PC-3 (cell line): ENCODE measurements at regions not wholly inside any gene's neighbourhood (a gene's known extent, or its start where the extent isn't known, plus 50 kb on each side); places are given as distances from the start of the nearest gene placed in this dataset.

Source experiments
- ATAC-seq: fragments of 200-7000 bp; cut with Tn5 transposase; 2 replicates; pipeline ENCODE4 v1.9.1; 2020; ENCODE audit warnings: mild to moderate bottlenecking, moderate library complexity
- BruUV-seq: library from RNA; stranded (reverse); fragments of 400-500 nt; replicated peaks from 2 replicates; lab custom pipeline; 2021; lab: Mats Ljungman, UMichigan
- CTCF ChIA-PET: fragments of 300-600 bp; sonication (Branson Sonifier 250); formaldehyde crosslinking; loops from one replicate; lab custom pipeline; 2022; ENCODE audit warnings: antibody characterized with exemption; lab: Charles Lee
- POLR2A ChIA-PET: fragments of 300-600 bp; sonication (Branson Sonifier 250); formaldehyde crosslinking; loops from one replicate; lab custom pipeline; 2022; ENCODE audit warnings: antibody characterized with exemption; ENCODE audit not compliant: unreplicated experiment; lab: Charles Lee
- DNase-seq: peaks from one replicate; pipeline ENCODE4 v3.0.0-alpha.2; 2015
- H2AFZ ChIP-seq: fragments of 300-600 bp; sonication (generic); 2 replicates; pipeline ENCODE4 v1.6.0; 2016; ENCODE audit warnings: antibody characterized with exemption, low read length
- H3F3A ChIP-seq: fragments of 300-600 bp; sonication (generic); one replicate; pipeline ENCODE4 v1.6.0; 2017; ENCODE audit warnings: antibody characterized with exemption, low read length, control low read depth, mild to moderate bottlenecking; ENCODE audit not compliant: unreplicated experiment
- H3K27ac ChIP-seq: fragments of 300-600 bp; sonication (generic); 2 replicates; pipeline ENCODE4 v1.5.1; 2016; ENCODE audit warnings: mild to moderate bottlenecking, low read length
- H3K27me3 ChIP-seq: fragments of 300-600 bp; sonication (generic); 2 replicates; pipeline ENCODE4 v1.6.1; 2016; ENCODE audit warnings: low read length, mixed read lengths
- H3K36me3 ChIP-seq: fragments of 300-600 bp; sonication (generic); 2 replicates; pipeline ENCODE4 v1.6.1; 2016; ENCODE audit warnings: low read depth, mixed run types, low read length, mixed read lengths
- H3K4me1 ChIP-seq: fragments of 300-600 bp; sonication (generic); 2 replicates; pipeline ENCODE4 v1.5.1; 2016; ENCODE audit warnings: low read length; ENCODE audit not compliant: insufficient read depth
- H3K4me2 ChIP-seq: fragments of 300-600 bp; sonication (generic); 2 replicates; pipeline ENCODE4 v1.6.0; 2016; ENCODE audit warnings: low read length
- H3K4me3 ChIP-seq: fragments of 300-600 bp; sonication (generic); 2 replicates; pipeline ENCODE4 v1.5.1; 2016; ENCODE audit warnings: mild to moderate bottlenecking, low read length, mixed read lengths
- H3K79me2 ChIP-seq: fragments of 300-600 bp; sonication (generic); 2 replicates; pipeline ENCODE4 v1.6.1; 2017; ENCODE audit warnings: low read length, mixed read lengths
- H3K9ac ChIP-seq: fragments of 300-600 bp; sonication (generic); 2 replicates; pipeline ENCODE4 v1.6.0; 2016; ENCODE audit warnings: mild to moderate bottlenecking, low read length
- H3K9me2 ChIP-seq: fragments of 300-600 bp; sonication (generic); replicated peaks from 2 replicates; pipeline ENCODE4 v1.6.1; 2016; ENCODE audit warnings: mixed run types, low read length, mixed read lengths
- H3K9me3 ChIP-seq: fragments of 300-600 bp; sonication (generic); 2 replicates; pipeline ENCODE4 v1.6.1; 2016; ENCODE audit warnings: low read length, mixed read lengths
- H4K20me1 ChIP-seq: fragments of 300-600 bp; sonication (generic); 2 replicates; pipeline ENCODE4 v1.6.1; 2016; ENCODE audit warnings: low read length, mixed read lengths
- CTCF ChIP-seq: fragments of 300-600 bp; sonication (generic); conservative IDR thresholded peaks from 2 replicates; pipeline ENCODE4 v1.5.1; 2017; ENCODE audit warnings: antibody characterized with exemption, low read depth, mild to moderate bottlenecking, low read length
- EZH2 ChIP-seq: fragments of 300-600 bp; sonication (generic); IDR thresholded peaks from one replicate; pipeline ENCODE4 v1.6.1; 2017; ENCODE audit warnings: antibody characterized with exemption, mild to moderate bottlenecking, low read length; ENCODE audit not compliant: unreplicated experiment
- EZH2phosphoT487 ChIP-seq: fragments of 300-600 bp; sonication (generic); IDR thresholded peaks from 2 replicates; pipeline ENCODE4 v1.6.1; 2018; ENCODE audit warnings: mild to moderate bottlenecking, antibody characterized with exemption, low read length, borderline replicate concordance
- intact Hi-C: fragments of 100-400 bp; cut with micrococcal nuclease; formaldehyde crosslinking; loops from 2 replicates; pipeline ENCODE4 v1.9.0; 2023

- TF ChIP-seq CTCF (no peak), EZH2phosphoT487 (no peak)
- CTCF ChIA-PET: no interaction called here
- Histone ChIP-seq H3K4me1 (peaks cover 17% of the 10 kb centered on the region), H3K4me3 (no peak overlapping the region), H3K36me3 (no peaks in the 10 kb centered on the region), H3K9me3 (no peaks in the 10 kb centered on the region), H3K27ac (no peak overlapping the region), H3K27me3 (no peaks in the 10 kb centered on the region), H2AFZ (no peak overlapping the region), H3F3A (peaks cover 8% of the 10 kb centered on the region), H3K4me2 (no peak overlapping the region), H4K20me1 (no peaks in the 10 kb centered on the region), H3K9ac (no peak overlapping the region), H3K79me2 (no peaks in the 10 kb centered on the region), H3K9me2 (no peaks in the 10 kb centered on the region)
- POLR2A ChIA-PET: no interaction called here
- intact Hi-C loops: no loop called here
- no TSS peak for BruUV-seq
- DNase-seq (peak; percentile 29), ATAC-seq (no peak)
Measured at GRCh38 chr4:62324215-62324614, 1124.1 kb downstream of the ADGRL3 start.

GRCh38 chr4:62320612-62321011 lies 1120.5 kb downstream of the ADGRL3 start:
- DNase-seq (no peak), ATAC-seq (no peak)
- H3K27me3 ChIP-seq: no peaks in the 10 kb centered on the region
- no peak overlapping the region for H3K4me2 ChIP-seq
- H3K9me2 ChIP-seq: no peaks in the 10 kb centered on the region
- H3K4me1 ChIP-seq: no peaks in the 10 kb centered on the region
- no peaks in the 10 kb centered on the region for H4K20me1 ChIP-seq
- ChIA-PET CTCF (no interaction called here), POLR2A (no interaction called here)
- intact Hi-C loops: no loop called here
- no TSS peak for BruUV-seq
- no peak overlapping the region for H3K27ac ChIP-seq
- no peaks in the 10 kb centered on the region for H3K9me3 ChIP-seq
- no peaks in the 10 kb centered on the region for H3F3A ChIP-seq
- no peak for TF ChIP-seq CTCF
- TF ChIP-seq EZH2phosphoT487: no peak
- TF ChIP-seq EZH2: no peak
- no peak overlapping the region for H3K4me3 ChIP-seq
- H3K9ac ChIP-seq: no peak overlapping the region
- no peaks in the 10 kb centered on the region for H3K36me3 ChIP-seq
- no peak overlapping the region for H2AFZ ChIP-seq
- no peaks in the 10 kb centered on the region for H3K79me2 ChIP-seq

GRCh38 chr4:62302710-62303109 lies 1102.6 kb downstream of the ADGRL3 start:
- Histone ChIP-seq H3K9ac (no peak overlapping the region), H3K27me3 (no peaks in the 10 kb centered on the region), H3K4me3 (no peak overlapping the region), H3K36me3 (no peaks in the 10 kb centered on the region), H3K4me2 (no peak overlapping the region), H3K79me2 (no peaks in the 10 kb centered on the region), H2AFZ (no peak overlapping the region), H3K27ac (no peak overlapping the region), H3F3A (no peaks in the 10 kb centered on the region), H3K4me1 (no peaks in the 10 kb centered on the region), H3K9me3 (peaks cover 7% of the 10 kb centered on the region; the same call in 1 of the 2 replicates), H3K9me2 (no peaks in the 10 kb centered on the region), H4K20me1 (no peaks in the 10 kb centered on the region)
- ChIA-PET POLR2A (no interaction called here), CTCF (no interaction called here)
- no TSS peak for BruUV-seq
- no peak for ATAC-seq
- intact Hi-C loops: no loop called here
- DNase-seq: no peak
- TF ChIP-seq CTCF (no peak), EZH2 (no peak), EZH2phosphoT487 (no peak)
